ENCODE measurements at regions not wholly inside any gene's neighbourhood (a gene's known extent, or its start where the extent isn't known, plus 50 kb on each side); places are given as distances from the start of the nearest gene placed in this dataset.
A peak's percentile ranks its signal among the peaks of the same experiment; 100 is the strongest.

- peaks cover 6% of the 10 kb centered on the region for H3K4me1 ChIP-seq (ENCODE audit: control insufficient read depth, insufficient read depth, low read length)
- H3K36me3 ChIP-seq (ENCODE audit: control insufficient read depth, insufficient read depth, low read length): no peaks in the 10 kb centered on the region
- H3K14ac ChIP-seq (replicated peaks; ENCODE audit: low read depth, low read length): no peak overlapping the region
- ChIA-PET CTCF (no interaction called here), POLR2A (ENCODE audit: unreplicated experiment) (no interaction called here)
- peaks cover 2% of the 10 kb centered on the region for H3K27me3 ChIP-seq (ENCODE audit: control insufficient read depth, insufficient read depth, low read length)
- no peak overlapping the region for H3K56ac ChIP-seq (ENCODE audit: extremely low read depth, insufficient read depth, low read length)
- no peak overlapping the region for H3K27ac ChIP-seq (ENCODE audit: insufficient read depth, low read length)
- peaks cover 3% of the 10 kb centered on the region; the same call in 1 of the 2 replicates for H3K9me1 ChIP-seq (ENCODE audit: insufficient read depth, low read length)
- H4K91ac ChIP-seq (ENCODE audit: insufficient read depth, low read depth, low read length): no peak overlapping the region
- intact Hi-C loops (cut with micrococcal nuclease) (no loop called here), in situ Hi-C loops (cut with MboI; ENCODE audit: low sequenced_read_pairs) (no loop called here), dilution Hi-C loops (cut with HindIII; ENCODE audit: low sequenced_read_pairs, unreplicated experiment) (no loop called here)
- no peaks in the 10 kb centered on the region for H3K79me1 ChIP-seq (ENCODE audit: low read depth in 1 of 2, low read length in 2 of 2)
- no peaks in the 10 kb centered on the region for H3K9me3 ChIP-seq (ENCODE audit: control insufficient read depth, insufficient read depth, low read length)
- H4K5ac ChIP-seq (ENCODE audit: low read depth, low read length): no peak overlapping the region
- no peak overlapping the region for H2BK20ac ChIP-seq (ENCODE audit: low read depth, low read length)
- H4K8ac ChIP-seq (ENCODE audit: low read depth in 2 of 2, low read length in 2 of 2): no peak overlapping the region
- H3K9ac ChIP-seq (ENCODE audit: low read depth, low read length): no peak overlapping the region
- BruUV-seq (replicated peaks): no TSS peak
- H2AK9ac ChIP-seq (replicated peaks; ENCODE audit: low read depth, low read length, poor library complexity): no peak overlapping the region
- no peak for DNase-seq
- peak; percentile 42 for ATAC-seq (ENCODE audit: low read depth)
- H3K4me2 ChIP-seq (ENCODE audit: low read depth, low read length): no peak overlapping the region
- H3K18ac ChIP-seq (ENCODE audit: low read depth, low read length): no peak overlapping the region
- H4K20me1 ChIP-seq (ENCODE audit: insufficient read depth, low read length): no peaks in the 10 kb centered on the region
- H3K23ac ChIP-seq (ENCODE audit: low read depth, low read length): no peak overlapping the region
- H2AK5ac ChIP-seq (ENCODE audit: low read depth, low read length): no peak overlapping the region
- no peak overlapping the region for H2AFZ ChIP-seq (replicated peaks; ENCODE audit: low read length, poor library complexity)
- H2BK15ac ChIP-seq (ENCODE audit: low read depth, low read length): no peak overlapping the region
- TF ChIP-seq BHLHE40 (IDR thresholded peaks at IDR 0.05; ENCODE audit: low read depth, low read length): peak; percentile 34; the same call in 1 of the 2 replicates
- no peak for TF ChIP-seq CEBPB (IDR thresholded peaks at IDR 0.05; ENCODE audit: low read depth, low read length)
- H2BK5ac ChIP-seq (ENCODE audit: low read depth, low read length, poor library complexity, severe bottlenecking): no peak overlapping the region
- no CpG with 5 or more reads among the region's 1 CpG for WGBS, 2 experiments (ENCODE audit: extremely low coverage in 2 of 2, insufficient read length in 1 of 2)
- no peak overlapping the region for H3K4me3 ChIP-seq (ENCODE audit: insufficient read depth, low read depth, low read length)
- H3K4ac ChIP-seq (ENCODE audit: low read depth, low read length): no peak overlapping the region
- no peak overlapping the region for H2BK120ac ChIP-seq (ENCODE audit: low read depth, low read length)
Observed at GRCh38 chr11:34757026-34757451, 136.1 kb downstream of the EHF start.
